H1 (cell line): ENCODE measurements at regions not wholly inside any gene's neighbourhood (a gene's known extent, or its start where the extent isn't known, plus 50 kb on each side); places are given as distances from the start of the nearest gene placed in this dataset.

Source experiments
- CTCF ChIA-PET: fragments of 300-600 bp; sonication (Branson Sonifier 250); formaldehyde crosslinking; loops from one replicate; lab custom pipeline; 2021; ENCODE audit not compliant: partially characterized antibody; lab: Charles Lee
- POLR2A ChIA-PET: fragments of 300-600 bp; sonication (Branson Sonifier 250); formaldehyde crosslinking; loops from one replicate; lab custom pipeline; 2021; ENCODE audit warnings: inconsistent platforms; ENCODE audit not compliant: partially characterized antibody; lab: Charles Lee
- DNase-seq, 2 experiments: peaks; one replicate each; pipeline versions ENCODE4 v3.0.0 to v3.0.0-alpha.2; 2010 to 2022; ENCODE audit warnings: low spot score in 2 of 2, low read depth in 1 of 2, mixed read lengths in 1 of 2
- FAIRE-seq: peaks from 2 replicates; lab custom pipeline; 2011; peaks lifted over from hg19 to GRCh38; lab: Jason Lieb, UNC
- H2AFZ ChIP-seq: 2 replicates; pipeline ENCODE4 v1.8.1; 2012; ENCODE audit warnings: low read length, inconsistent platforms
- H2AK5ac ChIP-seq: 2 replicates; pipeline ENCODE4 v1.6.1; 2013; ENCODE audit warnings: low read depth, low read length
- H2BK120ac ChIP-seq: replicated peaks from 2 replicates; pipeline ENCODE3; 2013; ENCODE audit warnings: low read depth, low read length, inconsistent platforms
- H2BK12ac ChIP-seq: 2 replicates; pipeline ENCODE4 v1.6.1; 2013; ENCODE audit warnings: low read depth, low read length
- H2BK15ac ChIP-seq: 2 replicates; pipeline ENCODE4 v1.6.1; 2013; ENCODE audit warnings: low read length
- H2BK20ac ChIP-seq: 2 replicates; pipeline ENCODE4 v1.6.1; 2013; ENCODE audit warnings: low read length
- H2BK5ac ChIP-seq: 2 replicates; pipeline ENCODE4 v1.6.1; 2013; ENCODE audit warnings: low read depth, low read length
- H3K14ac ChIP-seq: 2 replicates; pipeline ENCODE4 v1.6.1; 2013; ENCODE audit warnings: inconsistent platforms; ENCODE audit not compliant: insufficient read length
- H3K18ac ChIP-seq: 2 replicates; pipeline ENCODE4 v1.6.1; 2013; ENCODE audit warnings: low read length; ENCODE audit errors: extremely low read depth
- H3K23ac ChIP-seq: 2 replicates; pipeline ENCODE4 v1.6.1; 2013; ENCODE audit warnings: inconsistent platforms; ENCODE audit not compliant: insufficient read length
- H3K23me2 ChIP-seq: 2 replicates; pipeline ENCODE4 v1.6.1; 2013; ENCODE audit warnings: low read depth, low read length
- H3K27ac ChIP-seq: 2 replicates; pipeline ENCODE4 v1.6.1; 2011; ENCODE audit warnings: low read depth, low read length, inconsistent platforms
- H3K27me3 ChIP-seq, 4 experiments: replicated peaks in 1 of 4; 1 replicate in 1 of 4; 2 replicates in 3 of 4; pipeline versions ENCODE4 v1.6.1 to v1.8.1; 2011 to 2013; ENCODE audit warnings: low read length in 3 of 4, mild to moderate bottlenecking in 3 of 4, inconsistent platforms in 2 of 4, mixed read lengths in 2 of 4, moderate library complexity in 1 of 4; ENCODE audit not compliant: control insufficient read depth in 3 of 4, insufficient read depth in 3 of 4; ENCODE audit errors: extremely low read depth in 1 of 4
- H3K36me3 ChIP-seq, 4 experiments: 2 replicates each; pipeline versions ENCODE4 v1.6.1 to v1.8.1; 2011 to 2013; ENCODE audit warnings: mild to moderate bottlenecking in 4 of 4, low read length in 3 of 4, moderate library complexity in 2 of 4, control low read depth in 1 of 4, inconsistent platforms in 1 of 4; ENCODE audit not compliant: insufficient read depth in 4 of 4, control insufficient read depth in 2 of 4
- H3K4ac ChIP-seq: replicated peaks from 2 replicates; pipeline ENCODE3; 2013; ENCODE audit warnings: low read length, low read depth, mixed read lengths, inconsistent platforms; ENCODE audit not compliant: insufficient read length
- H3K4me1 ChIP-seq, 4 experiments: replicated peaks in 1 of 4; 1 replicate in 1 of 4; 2 replicates in 3 of 4; pipeline versions ENCODE4 v1.6.1 to v1.8.1; 2011 to 2013; ENCODE audit warnings: low read length in 3 of 4, inconsistent platforms in 2 of 4, mixed read lengths in 1 of 4; ENCODE audit not compliant: insufficient read depth in 4 of 4, control insufficient read depth in 3 of 4
- H3K4me2 ChIP-seq, 2 experiments: 2 replicates each; pipeline versions ENCODE4 v1.6.1 to v1.8.1; 2011 to 2013; ENCODE audit warnings: low read depth in 2 of 2, low read length in 2 of 2, control low read depth in 1 of 2, inconsistent platforms in 1 of 2, mild to moderate bottlenecking in 1 of 2; ENCODE audit not compliant: insufficient read depth in 1 of 2
- H3K4me3 ChIP-seq, 4 experiments: fragments of 200-600, 300-600 bp in 1 of 4; sonication (generic), shearing (Covaris generic), sonication (Bioruptor Twin) in 1 of 4; 2 replicates each; pipeline versions ENCODE4 v1.5.1 to v1.8.1; 2011 to 2016; ENCODE audit warnings: low read length in 4 of 4, low read depth in 3 of 4, control low read depth in 2 of 4, inconsistent platforms in 2 of 4, mild to moderate bottlenecking in 2 of 4, mixed read lengths in 1 of 4, moderate library complexity in 1 of 4; ENCODE audit not compliant: insufficient read depth in 2 of 4; ENCODE audit errors: extremely low read depth in 1 of 4
- H3K56ac ChIP-seq: replicated peaks from 2 replicates; pipeline ENCODE3; 2013; ENCODE audit warnings: low read depth, mild to moderate bottlenecking, mixed read lengths, low read length, inconsistent platforms; ENCODE audit not compliant: insufficient read length
- H3K79me1 ChIP-seq: 2 replicates; pipeline ENCODE4 v1.6.1; 2013; ENCODE audit warnings: low read depth, low read length, control low read depth
- H3K79me2 ChIP-seq, 2 experiments: 2 replicates each; pipeline versions ENCODE4 v1.6.1 to v1.8.1; 2012 to 2013; ENCODE audit warnings: low read length in 2 of 2, mild to moderate bottlenecking in 2 of 2, inconsistent platforms in 1 of 2; ENCODE audit not compliant: insufficient read depth in 2 of 2, control insufficient read depth in 1 of 2
- H3K9ac ChIP-seq, 4 experiments: replicated peaks in 1 of 4; 1 replicate in 1 of 4; 2 replicates in 3 of 4; pipeline versions ENCODE4 v1.6.1 to v1.8.1; 2011 to 2013; ENCODE audit warnings: low read depth in 3 of 4, low read length in 3 of 4, control low read depth in 2 of 4, mild to moderate bottlenecking in 2 of 4, moderate library complexity in 2 of 4, inconsistent platforms in 1 of 4; ENCODE audit errors: extremely low read depth in 1 of 4
- H3K9me3 ChIP-seq, 2 experiments: 2 replicates each; pipeline versions ENCODE4 v1.6.1 to v1.8.1; 2012 to 2013; ENCODE audit warnings: mild to moderate bottlenecking in 2 of 2, moderate library complexity in 2 of 2, control low read depth in 1 of 2, inconsistent platforms in 1 of 2, low read depth in 1 of 2, low read length in 1 of 2, mixed read lengths in 1 of 2; ENCODE audit not compliant: insufficient read depth in 2 of 2
- H4K20me1 ChIP-seq, 2 experiments: replicated peaks in 1 of 2; 2 replicates each; pipeline versions ENCODE3 to v1.8.1; 2011 to 2013; ENCODE audit warnings: inconsistent platforms in 2 of 2, low read length in 2 of 2, mild to moderate bottlenecking in 1 of 2; ENCODE audit not compliant: insufficient read depth in 2 of 2, control insufficient read depth in 1 of 2
- H4K5ac ChIP-seq: 2 replicates; pipeline ENCODE4 v1.6.1; 2013; ENCODE audit warnings: low read length, low read depth, mixed read lengths, inconsistent platforms; ENCODE audit not compliant: insufficient read length
- H4K8ac ChIP-seq: 2 replicates; pipeline ENCODE4 v1.8.0; 2013; ENCODE audit warnings: mild to moderate bottlenecking, moderate library complexity, low read length, inconsistent platforms; ENCODE audit not compliant: insufficient read depth; ENCODE audit errors: extremely low read depth
- H4K91ac ChIP-seq: replicated peaks from 2 replicates; pipeline ENCODE3; 2013; ENCODE audit warnings: low read length, mixed read lengths, inconsistent platforms; ENCODE audit not compliant: insufficient read length
- CBX8 ChIP-seq: fragments of 300-800, 300-1000 bp; sonication (generic); IDR thresholded peaks from 2 replicates; pipeline ENCODE4 v1.7.1; 2016; ENCODE audit warnings: low read depth, low read length, borderline replicate concordance
- SAP30 ChIP-seq: fragments of 300-600 bp; sonication (generic); IDR thresholded peaks from 2 replicates; pipeline ENCODE4 v1.7.1; 2012; ENCODE audit warnings: low read length, moderate library complexity, mild to moderate bottlenecking, inconsistent platforms; ENCODE audit not compliant: insufficient read depth, insufficient replicate concordance
- SIX5 ChIP-seq: IDR thresholded peaks from 2 replicates; pipeline ENCODE4 v1.6.1; 2011; ENCODE audit warnings: mild to moderate bottlenecking, low read depth, low read length
- TAF1 ChIP-seq: IDR thresholded peaks from 2 replicates; pipeline ENCODE4 v1.6.1; 2011; ENCODE audit warnings: mild to moderate bottlenecking, low read depth, low read length
- WGBS, 2 experiments: shearing (Covaris generic) in 1 of 2; methylation state at CpG; one replicate each; pipeline versions ENCODE4 v1.1.6 to v1.1.7; 2013 to 2015; ENCODE audit warnings: low lambda C conversion rate in 2 of 2, mixed read lengths in 2 of 2, inconsistent platforms in 1 of 2, low coverage in 1 of 2, missing lambda C conversion rate in 1 of 2; ENCODE audit not compliant: insufficient replicate concordance in 2 of 2, insufficient coverage in 1 of 2, insufficient read length in 1 of 2; ENCODE audit errors: extremely low coverage in 1 of 2, missing lambda C conversion rate in 1 of 2; 5-methylcytosine and 5-hydroxymethylcytosine counted together

GRCh38 chr5:91528831-91529230, 145.7 kb upstream of the ARRDC3 start:
- no peak overlapping the region for H3K4me2 ChIP-seq
- H2BK12ac ChIP-seq = no peak overlapping the region
- H3K23ac ChIP-seq = no peak overlapping the region
- no peak overlapping the region for H4K5ac ChIP-seq
- ChIA-PET CTCF (no interaction called here), POLR2A (no interaction called here)
- H2BK120ac ChIP-seq = no peak overlapping the region
- H3K4me3 ChIP-seq = no peak overlapping the region
- H2AK5ac ChIP-seq = no peak overlapping the region
- no peaks in the 10 kb centered on the region for H4K20me1 ChIP-seq
- no peak overlapping the region for H2BK20ac ChIP-seq
- WGBS, 2 experiments = 92% methylated on average over 2 of the region's 2 CpGs; no CpG with 5 or more reads in 1 of the 2 experiments
- TF ChIP-seq CBX8 (no peak), SAP30 (no peak), TAF1 (no peak), SIX5 (no peak)
- H3K9ac ChIP-seq = no peak overlapping the region
- no peak overlapping the region for H3K18ac ChIP-seq
- H3K9me3 ChIP-seq = no peaks in the 10 kb centered on the region
- H3K27me3 ChIP-seq = no peaks in the 10 kb centered on the region
- no peak overlapping the region for H2BK15ac ChIP-seq
- no peak for DNase-seq
- no peak overlapping the region for H2AFZ ChIP-seq
- no peaks in the 10 kb centered on the region for H3K23me2 ChIP-seq
- no peak overlapping the region for H3K4ac ChIP-seq
- H3K79me2 ChIP-seq = no peaks in the 10 kb centered on the region
- H3K4me1 ChIP-seq = no peaks in the 10 kb centered on the region
- no peak overlapping the region for H4K8ac ChIP-seq
- no peak overlapping the region for H3K14ac ChIP-seq
- FAIRE-seq = no peak
- no peaks in the 10 kb centered on the region for H3K79me1 ChIP-seq
- no peaks in the 10 kb centered on the region for H3K36me3 ChIP-seq
- H3K27ac ChIP-seq = no peak overlapping the region
- H4K91ac ChIP-seq = no peak overlapping the region
- H2BK5ac ChIP-seq = no peak overlapping the region
- H3K56ac ChIP-seq = no peak overlapping the region
